ENCODE measurements at regions not wholly inside any gene's neighbourhood (a gene's known extent, or its start where the extent isn't known, plus 50 kb on each side); places are given as distances from the start of the nearest gene placed in this dataset.

DNA sequence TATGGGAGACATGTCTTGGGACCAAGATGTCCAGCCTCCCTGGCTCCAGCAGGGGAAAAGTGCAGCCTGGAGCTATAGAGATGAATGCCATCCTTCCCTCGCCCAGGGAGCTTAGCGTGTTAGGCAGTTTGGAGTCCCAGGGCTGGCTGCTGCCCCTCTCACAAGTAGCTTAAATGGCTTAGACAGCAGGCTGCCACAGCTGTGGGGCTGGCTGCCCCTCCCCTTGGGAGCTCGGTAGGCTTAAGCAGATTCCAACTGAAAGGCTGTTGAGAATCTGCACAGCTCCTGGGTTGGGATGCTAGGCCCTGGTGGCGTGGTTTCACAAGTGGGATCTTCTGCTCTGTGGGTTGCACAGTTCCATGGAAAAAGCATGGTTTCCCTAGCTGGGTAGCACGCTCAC is 940.5 kb upstream of the DDX18 start:
- TF ChIP-seq, protein P1, sequence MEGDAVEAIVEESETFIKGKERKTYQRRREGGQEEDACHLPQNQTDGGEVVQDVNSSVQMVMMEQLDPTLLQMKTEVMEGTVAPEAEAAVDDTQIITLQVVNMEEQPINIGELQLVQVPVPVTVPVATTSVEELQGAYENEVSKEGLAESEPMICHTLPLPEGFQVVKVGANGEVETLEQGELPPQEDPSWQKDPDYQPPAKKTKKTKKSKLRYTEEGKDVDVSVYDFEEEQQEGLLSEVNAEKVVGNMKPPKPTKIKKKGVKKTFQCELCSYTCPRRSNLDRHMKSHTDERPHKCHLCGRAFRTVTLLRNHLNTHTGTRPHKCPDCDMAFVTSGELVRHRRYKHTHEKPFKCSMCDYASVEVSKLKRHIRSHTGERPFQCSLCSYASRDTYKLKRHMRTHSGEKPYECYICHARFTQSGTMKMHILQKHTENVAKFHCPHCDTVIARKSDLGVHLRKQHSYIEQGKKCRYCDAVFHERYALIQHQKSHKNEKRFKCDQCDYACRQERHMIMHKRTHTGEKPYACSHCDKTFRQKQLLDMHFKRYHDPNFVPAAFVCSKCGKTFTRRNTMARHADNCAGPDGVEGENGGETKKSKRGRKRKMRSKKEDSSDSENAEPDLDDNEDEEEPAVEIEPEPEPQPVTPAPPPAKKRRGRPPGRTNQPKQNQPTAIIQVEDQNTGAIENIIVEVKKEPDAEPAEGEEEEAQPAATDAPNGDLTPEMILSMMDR (IDR thresholded peaks at IDR 0.05; ENCODE audit: low read length) = no peak
- no peak for TF ChIP-seq EZH2 (IDR thresholded peaks at IDR 0.05; ENCODE audit: borderline replicate concordance, low read length)
